ENCODE measurements at regions not wholly inside any gene's neighbourhood (a gene's known extent, or its start where the extent isn't known, plus 50 kb on each side); places are given as distances from the start of the nearest gene placed in this dataset.

DNA sequence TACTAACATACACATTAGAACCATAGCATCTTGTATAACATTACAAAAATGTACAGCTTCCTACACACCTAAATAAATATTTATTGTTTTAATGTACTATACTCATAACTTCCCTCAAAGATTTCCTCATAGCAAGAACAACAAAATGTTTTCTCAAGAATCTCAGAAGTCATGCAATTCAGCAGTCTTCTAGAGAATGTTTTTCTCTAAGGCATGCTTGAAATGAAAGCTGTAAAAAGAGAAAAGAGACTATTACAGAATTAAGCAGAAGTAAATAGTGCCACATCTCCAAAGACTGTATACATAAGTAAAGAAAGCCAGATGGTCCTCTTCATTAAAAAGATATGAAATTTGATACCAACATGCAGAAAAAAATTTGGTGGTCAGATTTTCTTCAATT is 672.2 kb downstream of the EPM2A start:
- no peak overlapping the region for H3K27ac ChIP-seq
- TF ChIP-seq EP300 (IDR thresholded peaks at IDR 0.05) (no peak), POLR2A (IDR thresholded peaks at IDR 0.05) (no peak), POLR2AphosphoS5 (IDR thresholded peaks at IDR 0.05) (no peak)
- TF ChIP-seq, protein P1, sequence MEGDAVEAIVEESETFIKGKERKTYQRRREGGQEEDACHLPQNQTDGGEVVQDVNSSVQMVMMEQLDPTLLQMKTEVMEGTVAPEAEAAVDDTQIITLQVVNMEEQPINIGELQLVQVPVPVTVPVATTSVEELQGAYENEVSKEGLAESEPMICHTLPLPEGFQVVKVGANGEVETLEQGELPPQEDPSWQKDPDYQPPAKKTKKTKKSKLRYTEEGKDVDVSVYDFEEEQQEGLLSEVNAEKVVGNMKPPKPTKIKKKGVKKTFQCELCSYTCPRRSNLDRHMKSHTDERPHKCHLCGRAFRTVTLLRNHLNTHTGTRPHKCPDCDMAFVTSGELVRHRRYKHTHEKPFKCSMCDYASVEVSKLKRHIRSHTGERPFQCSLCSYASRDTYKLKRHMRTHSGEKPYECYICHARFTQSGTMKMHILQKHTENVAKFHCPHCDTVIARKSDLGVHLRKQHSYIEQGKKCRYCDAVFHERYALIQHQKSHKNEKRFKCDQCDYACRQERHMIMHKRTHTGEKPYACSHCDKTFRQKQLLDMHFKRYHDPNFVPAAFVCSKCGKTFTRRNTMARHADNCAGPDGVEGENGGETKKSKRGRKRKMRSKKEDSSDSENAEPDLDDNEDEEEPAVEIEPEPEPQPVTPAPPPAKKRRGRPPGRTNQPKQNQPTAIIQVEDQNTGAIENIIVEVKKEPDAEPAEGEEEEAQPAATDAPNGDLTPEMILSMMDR (IDR thresholded peaks at IDR 0.05), result no peak
- no peak overlapping the region for H3K4me3 ChIP-seq
- no peaks in the 10 kb centered on the region for H3K36me3 ChIP-seq
- ATAC-seq, result no peak
- peaks cover 0 to 10% (median 0%) of the 10 kb centered on the region in 3 donors for H3K4me1 ChIP-seq
- H3K27me3 ChIP-seq, result no peaks in the 10 kb centered on the region
- no peaks in the 10 kb centered on the region for H3K9me3 ChIP-seq

DNA sequence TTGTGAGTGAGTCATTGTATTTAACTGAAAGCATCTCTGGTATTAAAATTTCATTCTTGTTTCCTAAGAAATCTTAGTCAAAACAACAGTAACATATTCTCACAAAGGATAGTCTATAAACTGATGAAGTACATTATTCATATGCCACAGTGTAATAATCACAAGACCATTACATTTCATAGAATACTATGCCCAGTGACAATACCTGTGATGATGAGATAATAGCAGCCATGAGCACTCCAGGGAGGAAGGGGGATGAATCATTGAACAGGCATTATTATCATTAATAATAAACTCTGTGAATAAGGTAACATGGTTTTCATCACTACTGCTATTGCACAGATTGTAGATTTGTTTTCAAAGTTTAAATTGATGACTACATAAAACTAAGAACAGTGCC is 667.9 kb downstream of the EPM2A start:
- Histone ChIP-seq H3K4me1 (peaks cover 0 to 10% (median 0%) of the 10 kb centered on the region in 3 donors), H3K9me3 (no peaks in the 10 kb centered on the region), H3K27ac (no peak overlapping the region), H3K4me3 (no peak overlapping the region), H3K36me3 (no peaks in the 10 kb centered on the region), H3K27me3 (no peaks in the 10 kb centered on the region)
- no peak for ATAC-seq
- TF ChIP-seq POLR2A (IDR thresholded peaks at IDR 0.05), result no peak
- TF ChIP-seq EP300 (IDR thresholded peaks at IDR 0.05), result no peak
- no peak for TF ChIP-seq POLR2AphosphoS5 (IDR thresholded peaks at IDR 0.05)

DNA sequence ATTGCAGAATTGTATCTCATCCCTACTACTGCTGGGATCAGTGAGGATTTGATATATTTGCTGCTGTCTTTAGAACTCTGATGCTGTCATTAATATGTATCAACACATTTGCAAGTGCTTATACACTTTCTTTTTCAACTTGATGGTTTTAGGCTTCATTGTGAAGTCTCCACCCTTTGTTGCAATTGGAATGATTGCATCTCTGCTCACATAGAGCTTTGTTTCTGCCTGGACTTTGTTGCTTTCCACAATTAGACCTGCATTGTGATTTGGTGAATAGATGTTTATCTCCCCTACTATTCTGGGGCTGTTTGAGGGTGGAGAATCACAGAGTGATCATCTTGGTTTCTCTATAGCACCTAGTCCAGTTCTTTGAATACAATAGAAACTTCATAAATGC is 666.7 kb downstream of the EPM2A start:
- H3K27me3 ChIP-seq, result no peaks in the 10 kb centered on the region
- no peak for ATAC-seq
- no peaks in the 10 kb centered on the region for H3K36me3 ChIP-seq
- no peak for TF ChIP-seq POLR2A (IDR thresholded peaks at IDR 0.05)
- TF ChIP-seq POLR2AphosphoS5 (IDR thresholded peaks at IDR 0.05), result no peak
- TF ChIP-seq, protein P1 (IDR thresholded peaks at IDR 0.05), result no peak
- TF ChIP-seq EP300 (IDR thresholded peaks at IDR 0.05), result no peak
- peaks cover 0 to 10% (median 0%) of the 10 kb centered on the region in 3 donors for H3K4me1 ChIP-seq
- H3K4me3 ChIP-seq, result no peak overlapping the region
- no peaks in the 10 kb centered on the region for H3K9me3 ChIP-seq
- no peak overlapping the region for H3K27ac ChIP-seq

DNA sequence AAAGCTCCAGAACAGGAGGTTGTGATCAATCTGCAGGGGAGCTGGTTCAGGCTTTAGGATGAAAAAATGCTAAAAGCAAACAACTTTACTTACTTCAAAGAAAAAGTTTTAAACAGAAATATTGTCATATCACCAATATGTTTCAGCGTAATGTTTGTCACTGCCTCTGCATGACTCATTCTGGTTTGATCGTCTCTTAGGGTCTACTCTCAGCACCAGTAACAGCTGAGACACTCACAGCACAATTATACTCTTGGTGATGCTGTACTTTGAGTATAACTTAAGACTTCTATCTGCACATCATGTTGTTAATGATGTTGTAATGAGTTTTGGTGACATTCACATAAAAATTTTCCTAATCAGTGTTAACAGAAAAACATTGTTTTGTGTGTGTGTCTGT is 665.4 kb downstream of the EPM2A start:
- WGBS, 2 donors (ENCODE audit: low coverage in 1 of 2), result 80 to 81% methylated on average over 2 of the region's 2 CpGs

DNA sequence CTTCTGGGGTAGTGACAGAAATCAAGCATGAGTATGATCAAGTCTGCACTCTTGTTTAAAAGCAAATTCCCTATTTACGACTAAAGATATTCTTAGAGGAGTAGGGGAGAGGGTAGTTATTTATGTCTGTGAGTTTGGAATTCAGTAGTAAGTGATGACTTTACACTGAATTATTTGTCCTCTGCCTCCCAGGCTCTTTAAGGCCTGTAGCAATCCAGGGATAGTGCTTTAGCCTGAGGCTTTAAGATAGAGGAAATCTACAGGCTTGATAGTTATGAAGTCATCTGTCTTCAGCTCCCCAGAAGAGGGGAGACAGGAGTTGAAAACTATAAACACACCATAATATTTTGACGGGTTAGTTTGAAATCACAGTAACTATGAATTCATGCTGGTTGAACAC is 664.5 kb downstream of the EPM2A start:
- Histone ChIP-seq H3K4me1 (peaks cover 0 to under 1% (median 0%) of the 10 kb centered on the region in 3 donors), H3K36me3 (no peaks in the 10 kb centered on the region), H3K27me3 (no peaks in the 10 kb centered on the region), H3K4me3 (no peak overlapping the region), H3K27ac (no peak overlapping the region), H3K9me3 (no peaks in the 10 kb centered on the region)
- ATAC-seq, result no peak
- WGBS, 2 donors (ENCODE audit: low coverage in 1 of 2), result 31 to 43% methylated on average over 2 of the region's 2 CpGs
- no peak for TF ChIP-seq EP300 (IDR thresholded peaks at IDR 0.05)

More for the DNA sequence above, 665.4 kb downstream of the EPM2A start:
- no peak for TF ChIP-seq POLR2A (IDR thresholded peaks at IDR 0.05)
- Histone ChIP-seq H3K9me3 (no peaks in the 10 kb centered on the region), H3K27ac (no peak overlapping the region), H3K4me3 (no peak overlapping the region), H3K4me1 (peaks cover 0 to 8% (median 0%) of the 10 kb centered on the region in 3 donors), H3K27me3 (no peaks in the 10 kb centered on the region), H3K36me3 (no peaks in the 10 kb centered on the region)
- ATAC-seq, result no peak

DNA sequence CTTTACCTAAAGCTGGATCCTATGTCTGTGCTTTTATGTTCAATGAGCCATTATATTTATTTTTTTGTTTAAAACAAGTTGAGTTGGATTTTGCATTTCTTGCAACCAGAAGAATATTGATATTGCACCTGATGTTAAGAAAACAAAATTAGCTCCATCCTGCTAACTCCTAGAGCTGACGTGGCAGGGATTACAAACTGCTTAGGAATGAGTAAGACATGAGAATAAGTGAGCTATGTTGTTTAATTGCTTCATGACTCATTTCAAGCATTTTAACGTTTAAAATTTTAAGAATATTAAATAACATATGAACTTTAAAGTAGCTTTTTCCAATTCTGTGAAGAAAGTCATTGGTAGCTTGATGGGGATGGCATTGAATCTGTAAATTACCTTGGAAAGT is 663.5 kb downstream of the EPM2A start:
- no peak for ATAC-seq
- H3K9me3 ChIP-seq, result peaks cover 0 to 5% (median 0%) of the 10 kb centered on the region in 3 donors
- TF ChIP-seq POLR2A (IDR thresholded peaks at IDR 0.05), result no peak
- no peak for TF ChIP-seq EP300 (IDR thresholded peaks at IDR 0.05)
- TF ChIP-seq POLR2AphosphoS5 (IDR thresholded peaks at IDR 0.05), result no peak
- H3K36me3 ChIP-seq, result no peaks in the 10 kb centered on the region
- H3K27me3 ChIP-seq, result no peaks in the 10 kb centered on the region
- no peak overlapping the region for H3K27ac ChIP-seq
- no peak overlapping the region for H3K4me3 ChIP-seq
- H3K4me1 ChIP-seq, result no peaks in the 10 kb centered on the region
- 45 to 46% methylated on average over 2 of the region's 2 CpGs for WGBS, 2 donors (ENCODE audit: low coverage in 1 of 2)

DNA sequence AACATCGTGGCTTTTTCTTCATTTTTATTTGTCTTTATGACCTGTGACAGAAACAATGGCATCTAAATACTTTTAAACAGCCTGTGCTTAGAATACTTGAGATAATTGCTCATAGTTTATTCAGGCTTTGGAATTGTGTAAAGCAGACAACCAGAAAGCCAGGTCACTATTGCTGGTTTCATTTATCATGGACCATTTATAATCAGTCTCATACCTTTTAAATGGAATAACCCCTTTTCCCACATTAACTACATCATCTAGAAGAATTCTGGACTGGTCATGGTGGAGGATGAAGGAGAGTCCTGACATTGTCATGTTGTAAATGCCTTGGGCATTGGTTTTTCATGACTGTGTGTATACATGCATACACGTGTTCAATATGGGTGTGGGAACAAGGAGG is 661.5 kb downstream of the EPM2A start:
- H3K27ac ChIP-seq, result no peak overlapping the region
- H3K4me1 ChIP-seq, result peaks cover 0 to 6% (median 0%) of the 10 kb centered on the region in 3 donors
- WGBS, 2 donors (ENCODE audit: low coverage in 1 of 2), result 73 to 100% methylated on average over 1 to 2 of the region's 2 CpGs
- H3K27me3 ChIP-seq, result no peaks in the 10 kb centered on the region
- H3K36me3 ChIP-seq, result no peaks in the 10 kb centered on the region
- H3K4me3 ChIP-seq, result no peak overlapping the region
- ATAC-seq, result no peak
- TF ChIP-seq EP300 (IDR thresholded peaks at IDR 0.05) (no peak), POLR2A (IDR thresholded peaks at IDR 0.05) (no peak), POLR2AphosphoS5 (IDR thresholded peaks at IDR 0.05) (no peak)
- TF ChIP-seq, protein P1 (IDR thresholded peaks at IDR 0.05), result no peak
- peaks cover 0 to 5% (median 0%) of the 10 kb centered on the region in 3 donors for H3K9me3 ChIP-seq

Measured in gastroesophageal sphincter (tissue), 4 donors.